H9 (cell line): ENCODE measurements at regions not wholly inside any gene's neighbourhood (a gene's known extent, or its start where the extent isn't known, plus 50 kb on each side); places are given as distances from the start of the nearest gene placed in this dataset.

Experiments
- DNase-seq: peaks from one replicate; pipeline ENCODE4 v3.0.0-alpha.2; 2017
- H2AFZ ChIP-seq: one replicate; pipeline ENCODE4 v1.6.1; 2013; ENCODE audit warnings: mild to moderate bottlenecking, low read length, control low read depth, moderate library complexity
- H2AK5ac ChIP-seq: 2 replicates; pipeline ENCODE4 v1.6.1; 2013; ENCODE audit warnings: low read length, control low read depth, mixed read lengths; ENCODE audit not compliant: insufficient read length
- H2BK120ac ChIP-seq: one replicate; pipeline ENCODE4 v1.6.1; 2013; ENCODE audit warnings: low read depth, mild to moderate bottlenecking, low read length, control low read depth, inconsistent platforms; ENCODE audit not compliant: poor library complexity, severe bottlenecking
- H2BK12ac ChIP-seq: 2 replicates; pipeline ENCODE4 v1.6.1; 2013; ENCODE audit warnings: low read length, control low read depth, mixed read lengths, low read depth; ENCODE audit not compliant: insufficient read length
- H2BK15ac ChIP-seq: 2 replicates; pipeline ENCODE4 v1.6.1; 2013; ENCODE audit warnings: low read depth, low read length, control low read depth
- H2BK20ac ChIP-seq: one replicate; pipeline ENCODE4 v1.6.1; 2013; ENCODE audit warnings: low read depth, mild to moderate bottlenecking, low read length, control low read depth, inconsistent platforms; ENCODE audit not compliant: poor library complexity, severe bottlenecking
- H2BK5ac ChIP-seq: 2 replicates; pipeline ENCODE4 v1.6.1; 2013; ENCODE audit warnings: low read length, control low read depth, mixed read lengths; ENCODE audit not compliant: insufficient read length
- H3K14ac ChIP-seq: 2 replicates; pipeline ENCODE4 v1.6.1; 2013; ENCODE audit warnings: low read length, control low read depth; ENCODE audit not compliant: insufficient read depth
- H3K18ac ChIP-seq: 2 replicates; pipeline ENCODE4 v1.6.1; 2013; ENCODE audit warnings: low read depth, mild to moderate bottlenecking, mixed read lengths, low read length, control low read depth; ENCODE audit not compliant: insufficient read length
- H3K23ac ChIP-seq: 2 replicates; pipeline ENCODE4 v1.6.1; 2013; ENCODE audit warnings: low read length, control low read depth, mixed read lengths, low read depth; ENCODE audit not compliant: insufficient read length
- H3K23me2 ChIP-seq: 2 replicates; pipeline ENCODE4 v1.6.1; 2013; ENCODE audit warnings: low read depth, mild to moderate bottlenecking, mixed read lengths, low read length, control low read depth; ENCODE audit not compliant: insufficient read length, poor library complexity, severe bottlenecking
- H3K27ac ChIP-seq: 2 replicates; pipeline ENCODE4 v1.5.1; 2013; ENCODE audit warnings: low read length, control low read depth, mixed read lengths, low read depth; ENCODE audit not compliant: insufficient read length
- H3K27me3 ChIP-seq: 2 replicates; pipeline ENCODE4 v1.6.1; 2013; ENCODE audit warnings: low read length, control low read depth, inconsistent platforms; ENCODE audit not compliant: insufficient read depth
- H3K4ac ChIP-seq: 2 replicates; pipeline ENCODE4 v1.6.1; 2013; ENCODE audit warnings: low read depth, mild to moderate bottlenecking, control low read depth, inconsistent platforms, low read length, moderate library complexity
- H3K4me1 ChIP-seq: 2 replicates; pipeline ENCODE4 v1.6.1; 2013; ENCODE audit warnings: low read length, control low read depth, inconsistent platforms; ENCODE audit not compliant: insufficient read depth
- H3K4me2 ChIP-seq: 2 replicates; pipeline ENCODE4 v1.6.1; 2013; ENCODE audit warnings: low read length, control low read depth, mixed read lengths; ENCODE audit not compliant: insufficient read length, insufficient read depth
- H3K56ac ChIP-seq: 2 replicates; pipeline ENCODE4 v1.6.1; 2013; ENCODE audit warnings: low read depth, mild to moderate bottlenecking, mixed read lengths, low read length, control low read depth; ENCODE audit not compliant: insufficient read length
- H3K79me1 ChIP-seq: 2 replicates; pipeline ENCODE4 v1.6.1; 2013; ENCODE audit warnings: low read depth, mild to moderate bottlenecking, moderate library complexity, low read length, control low read depth, inconsistent platforms; ENCODE audit not compliant: insufficient read depth, poor library complexity, severe bottlenecking
- H3K79me2 ChIP-seq: 2 replicates; pipeline ENCODE4 v1.6.1; 2013; ENCODE audit warnings: low read length, control low read depth, inconsistent platforms; ENCODE audit not compliant: insufficient read depth
- H3K9ac ChIP-seq: 2 replicates; pipeline ENCODE4 v1.6.1; 2013; ENCODE audit warnings: low read length, control low read depth, mixed read lengths; ENCODE audit not compliant: insufficient read length; ENCODE audit errors: extremely low read depth
- H3K9me3 ChIP-seq: one replicate; pipeline ENCODE4 v1.6.1; 2013; ENCODE audit warnings: low read depth, low read length, inconsistent platforms; ENCODE audit not compliant: control insufficient read depth
- H3T11ph ChIP-seq: one replicate; pipeline ENCODE4 v1.6.1; 2013; ENCODE audit warnings: mild to moderate bottlenecking, low read length, control low read depth, inconsistent platforms
- H4K20me1 ChIP-seq: one replicate; pipeline ENCODE4 v1.6.1; 2013; ENCODE audit not compliant: control insufficient read depth, insufficient read length, insufficient read depth
- H4K5ac ChIP-seq: 2 replicates; pipeline ENCODE4 v1.6.1; 2013; ENCODE audit warnings: low read depth, mild to moderate bottlenecking, mixed read lengths, low read length, control low read depth; ENCODE audit not compliant: insufficient read length
- H4K8ac ChIP-seq: replicated peaks from 2 replicates; pipeline ENCODE4 v1.6.1; 2013; ENCODE audit warnings: low read length, control low read depth, mixed read lengths, low read depth; ENCODE audit not compliant: insufficient read length
- H4K91ac ChIP-seq: 2 replicates; pipeline ENCODE4 v1.6.1; 2013; ENCODE audit warnings: low read depth, mild to moderate bottlenecking, moderate library complexity, mixed read lengths, low read length, control low read depth; ENCODE audit not compliant: insufficient read length
- H3K27ac Mint-ChIP-seq, 3 experiments: 2 replicates in 2 of 3; 3 replicates in 1 of 3; pipeline ENCODE4 v1.8.0; 2020 to 2021; ENCODE audit warnings: mixed read lengths in 3 of 3, mild to moderate bottlenecking in 1 of 3, moderate library complexity in 1 of 3
- H3K27me3 Mint-ChIP-seq: 2 replicates; pipeline ENCODE4 v1.8.0; 2021; ENCODE audit warnings: low read depth, mild to moderate bottlenecking, moderate library complexity, mixed read lengths
- H3K36me3 Mint-ChIP-seq, 3 experiments: 2 replicates in 2 of 3; 3 replicates in 1 of 3; pipeline ENCODE4 v1.8.0; 2020 to 2021; ENCODE audit warnings: low read depth in 3 of 3, mixed read lengths in 3 of 3; ENCODE audit not compliant: insufficient read depth in 1 of 3
- H3K4me1 Mint-ChIP-seq, 2 experiments: 2 replicates each; pipeline ENCODE4 v1.8.0; 2020; ENCODE audit warnings: mixed read lengths in 2 of 2
- H3K4me3 Mint-ChIP-seq, 2 experiments: 2 replicates in 1 of 2; 3 replicates in 1 of 2; pipeline ENCODE4 v1.8.0; 2020 to 2021; ENCODE audit warnings: mild to moderate bottlenecking in 2 of 2, mixed read lengths in 2 of 2, moderate library complexity in 1 of 2
- H3K9me3 Mint-ChIP-seq, 2 experiments: 2 replicates in 1 of 2; 3 replicates in 1 of 2; pipeline ENCODE4 v1.8.0; 2020; ENCODE audit warnings: mild to moderate bottlenecking in 2 of 2, mixed read lengths in 2 of 2, moderate library complexity in 1 of 2
- CTCF ChIP-seq: fragments of 200-600 bp; sonication (generic); conservative IDR thresholded peaks from 3 replicates; pipeline ENCODE4 v1.8.0; 2021; ENCODE audit warnings: antibody characterized with exemption, mild to moderate bottlenecking
- WGBS: extraction: QIAGEN DNeasy Blood & Tissue Kit; methylation state at CpG from one replicate; pipeline ENCODE4 v1.1.7; 2013; ENCODE audit warnings: missing lambda C conversion rate, low lambda C conversion rate, mixed read lengths; ENCODE audit not compliant: insufficient read length; ENCODE audit errors: extremely low coverage; 5-methylcytosine and 5-hydroxymethylcytosine counted together

- Histone ChIP-seq H2BK12ac (no peak overlapping the region), H3K4ac (no peak overlapping the region), H4K5ac (no peak overlapping the region), H2BK20ac (no peak overlapping the region), H3K56ac (no peak overlapping the region), H3K4me1 (no peaks in the 10 kb centered on the region), H2BK15ac (no peak overlapping the region), H3K27ac (no peak overlapping the region), H3K23ac (no peak overlapping the region), H3K9ac (no peak overlapping the region), H3K18ac (no peak overlapping the region), H3K23me2 (no peaks in the 10 kb centered on the region), H3T11ph (no peak overlapping the region), H3K14ac (no peak overlapping the region), H3K79me1 (no peaks in the 10 kb centered on the region), H2BK5ac (no peak overlapping the region), H4K20me1 (no peaks in the 10 kb centered on the region), H4K91ac (no peak overlapping the region), H3K27me3 (no peaks in the 10 kb centered on the region), H3K79me2 (no peaks in the 10 kb centered on the region), H4K8ac (no peak overlapping the region), H3K4me2 (no peak overlapping the region), H2AFZ (no peak overlapping the region), H2BK120ac (no peak overlapping the region), H3K9me3 (no peaks in the 10 kb centered on the region), H2AK5ac (no peak overlapping the region)
- Mint-ChIP-seq H3K27ac (no peak overlapping the region), H3K9me3 (no peaks in the 10 kb centered on the region), H3K4me3 (no peak overlapping the region), H3K27me3 (no peaks in the 10 kb centered on the region; the same call in 1 of the 2 replicates), H3K36me3 (no peaks in the 10 kb centered on the region), H3K4me1 (peaks cover 0 to 4% of the 10 kb centered on the region in 2 experiments; a peak in 1 of 4 replicates)
- WGBS, result no CpG with 5 or more reads among the region's 1 CpG
- no peak for DNase-seq
- no peak for TF ChIP-seq CTCF
Observed at GRCh38 chr13:56271686-56272085, 869.0 kb upstream of the PRR20A start.
